ENCODE measurements at regions not wholly inside any gene's neighbourhood (a gene's known extent, or its start where the extent isn't known, plus 50 kb on each side); places are given as distances from the start of the nearest gene placed in this dataset.
A peak's percentile ranks its signal among the peaks of the same experiment; 100 is the strongest.

- no peak overlapping the region for H3K4me3 ChIP-seq (replicated peaks; ENCODE audit: low read depth, low read length)
- no peak for TF ChIP-seq CTCF (IDR thresholded peaks at IDR 0.05; ENCODE audit: low read length, missing control alignments)
- DNase-seq (ENCODE audit: low read depth) = no peak
These were observed 132.6 kb downstream of the PWWP3B start for GRCh38 chrX:106300656-106301055.

- DNase-seq (ENCODE audit: low read depth) = peak; percentile 49
- no peak for TF ChIP-seq CTCF (IDR thresholded peaks at IDR 0.05; ENCODE audit: low read length, missing control alignments)
- H3K4me3 ChIP-seq (replicated peaks; ENCODE audit: low read depth, low read length) = no peak overlapping the region
These were observed 134.2 kb downstream of the PWWP3B start for GRCh38 chrX:106302304-106302703.

GRCh38 chrX:106306391-106306947 lies 138.4 kb downstream of the PWWP3B start:
- H3K4me3 ChIP-seq (replicated peaks; ENCODE audit: low read depth, low read length) = no peak overlapping the region
- no peak for TF ChIP-seq CTCF (IDR thresholded peaks at IDR 0.05; ENCODE audit: low read length, missing control alignments)
- DNase-seq (ENCODE audit: low read depth) = no peak

GRCh38 chrX:106323357-106323756 lies 155.3 kb downstream of the PWWP3B start:
- TF ChIP-seq CTCF (IDR thresholded peaks at IDR 0.05; ENCODE audit: low read length, missing control alignments) = no peak
- no peak overlapping the region for H3K4me3 ChIP-seq (replicated peaks; ENCODE audit: low read depth, low read length)
- no peak for DNase-seq (ENCODE audit: low read depth)

GRCh38 chrX:106331606-106332005 lies 163.5 kb downstream of the PWWP3B start:
- TF ChIP-seq CTCF (IDR thresholded peaks at IDR 0.05; ENCODE audit: low read length, missing control alignments) = no peak
- H3K4me3 ChIP-seq (replicated peaks; ENCODE audit: low read depth, low read length) = no peak overlapping the region
- no peak for DNase-seq (ENCODE audit: low read depth)

- no peak for TF ChIP-seq CTCF (IDR thresholded peaks at IDR 0.05; ENCODE audit: low read length, missing control alignments)
- DNase-seq (ENCODE audit: low read depth) = no peak
- no peak overlapping the region for H3K4me3 ChIP-seq (replicated peaks; ENCODE audit: low read depth, low read length)
These were observed 173.7 kb downstream of the PWWP3B start for GRCh38 chrX:106341823-106342222.

GRCh38 chrX:106356580-106356979 lies 188.5 kb downstream of the PWWP3B start:
- no peak for DNase-seq (ENCODE audit: low read depth)
- H3K4me3 ChIP-seq (replicated peaks; ENCODE audit: low read depth, low read length) = no peak overlapping the region
- TF ChIP-seq CTCF (IDR thresholded peaks at IDR 0.05; ENCODE audit: low read length, missing control alignments) = no peak

Measured in fibroblast of pulmonary artery (primary cell).